ENCODE measurements at regions not wholly inside any gene's neighbourhood (a gene's known extent, or its start where the extent isn't known, plus 50 kb on each side); places are given as distances from the start of the nearest gene placed in this dataset.

DNA sequence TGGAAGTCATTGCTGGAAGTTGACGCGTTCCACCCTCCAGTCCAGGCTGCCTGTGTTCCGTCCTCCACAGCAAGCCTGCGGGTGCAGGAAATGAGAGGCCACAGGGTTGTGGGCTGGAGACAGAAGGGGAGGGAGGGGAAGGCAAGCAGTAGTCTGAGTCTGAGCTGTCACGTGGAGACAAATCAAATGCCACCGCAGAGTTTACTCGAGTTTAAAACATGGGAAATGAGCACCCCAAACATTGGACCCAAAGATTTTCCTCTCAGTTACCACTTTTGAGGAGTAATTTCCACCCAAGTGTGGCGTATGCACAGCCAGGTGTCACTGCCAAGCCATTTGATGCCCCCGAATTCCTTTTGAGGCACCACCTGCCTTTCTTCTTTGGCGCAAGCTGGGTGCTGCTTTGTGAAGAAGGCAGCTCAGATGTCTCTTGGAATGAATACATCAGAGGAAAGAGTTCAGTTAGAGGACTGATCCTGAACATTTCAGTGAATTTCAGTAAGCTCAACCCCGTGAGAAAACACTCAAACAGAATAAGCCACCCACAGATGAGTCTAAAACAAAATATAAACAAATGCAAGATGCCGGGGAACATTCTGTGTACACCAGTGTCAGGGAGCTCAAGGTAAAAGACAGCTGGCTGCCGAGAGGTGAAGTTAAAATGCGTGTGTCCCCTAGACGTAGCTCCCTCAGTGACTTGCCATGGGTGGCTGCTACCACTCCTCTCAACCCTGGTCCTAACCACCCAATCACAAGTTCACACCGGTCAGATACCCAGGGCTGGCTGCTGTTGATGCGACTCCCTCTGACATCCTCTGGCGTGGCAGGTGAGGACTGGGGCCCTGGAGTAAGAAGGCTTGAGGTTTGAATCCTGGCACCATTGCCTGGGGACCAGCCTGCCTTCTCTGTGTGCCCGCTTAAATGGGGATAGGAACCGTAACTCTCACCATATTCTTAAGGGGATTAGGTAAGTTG lies 203.8 kb downstream of the UACA start:
- H3K27ac ChIP-seq (ENCODE audit: low read depth, low read length): no peak overlapping the region
- no peak overlapping the region for H2AK5ac ChIP-seq (ENCODE audit: low read depth, low read length)
- 0 out of 2 replicates have a peak, but pooled peaks cover 3% of the 10 kb centered on the region for H3K79me1 ChIP-seq (ENCODE audit: low read depth, low read length)
- no peak overlapping the region for H3K56ac ChIP-seq (replicated peaks; ENCODE audit: insufficient read length, low read depth, low read length)
- no peak overlapping the region for H2BK120ac ChIP-seq (replicated peaks; ENCODE audit: low read depth, low read length)
- no peaks in the 10 kb centered on the region for H3K36me3 ChIP-seq (ENCODE audit: control insufficient read depth in 2 of 4, insufficient read depth in 4 of 4, low read length in 3 of 4)
- H2BK15ac ChIP-seq (ENCODE audit: low read length): peak overlapping the region; percentile 48; the same call in 1 of the 2 replicates
- peaks cover 0 to 4% (median 0%) of the 10 kb centered on the region in 4 experiments; a peak in 3 of 7 replicates for H3K4me1 ChIP-seq (replicated peaks in 1 of 4; ENCODE audit: control insufficient read depth in 3 of 4, insufficient read depth in 4 of 4, low read length in 3 of 4)
- no peak overlapping the region for H2BK20ac ChIP-seq (ENCODE audit: low read length)
- WGBS, 2 experiments (ENCODE audit: extremely low coverage in 1 of 2, insufficient coverage in 1 of 2, insufficient read length in 1 of 2, insufficient replicate concordance in 2 of 2, low coverage in 1 of 2, low lambda C conversion rate in 2 of 2, missing lambda C conversion rate in 1 of 2): 79% methylated on average over 20 of the region's 20 CpGs; no CpG with 5 or more reads in 1 of the 2 experiments
- H3K9ac ChIP-seq (replicated peaks in 1 of 4; ENCODE audit: extremely low read depth in 1 of 4, low read depth in 3 of 4, low read length in 3 of 4): no peak overlapping the region
- ChIA-PET POLR2A (ENCODE audit: partially characterized antibody) (interaction anchor here (1.3 kb wide), 1 partner anchor 8 kb away, joined by 4 read pairs; no protein-coding TSS in a partner anchor), CTCF (ENCODE audit: partially characterized antibody) (interaction anchor here (0.7 to 2.7 kb wide), 6 partner anchors 9 to 122 kb away, joined by 3 to 11 read pairs (median 3); no protein-coding TSS in a partner anchor)
- H3K79me2 ChIP-seq (ENCODE audit: control insufficient read depth in 1 of 2, insufficient read depth in 2 of 2, low read length in 2 of 2): no peaks in the 10 kb centered on the region
- H3K18ac ChIP-seq (ENCODE audit: extremely low read depth, low read length): no peak overlapping the region; the same call in 1 of the 2 replicates
- no peak overlapping the region; the same call in 1 of the 2 replicates for H2BK5ac ChIP-seq (ENCODE audit: low read depth, low read length)
- no peak overlapping the region for H3K23ac ChIP-seq (ENCODE audit: insufficient read length)
- H2AFZ ChIP-seq (ENCODE audit: low read length): no peak overlapping the region
- H2BK12ac ChIP-seq (ENCODE audit: low read depth, low read length): 0 out of 2 replicates have a peak overlapping the region, but pooled peaks have one; percentile 41
- H3K23me2 ChIP-seq (ENCODE audit: low read depth, low read length): peaks cover 7% of the 10 kb centered on the region; the same call in 1 of the 2 replicates
- no peaks in the 10 kb centered on the region; a peak in 1 of 7 replicates for H3K27me3 ChIP-seq (replicated peaks in 1 of 4; ENCODE audit: control insufficient read depth in 3 of 4, extremely low read depth in 1 of 4, insufficient read depth in 3 of 4, low read length in 3 of 4)
- H3K14ac ChIP-seq (ENCODE audit: insufficient read length): no peak overlapping the region
- peak overlapping the region; percentile 61 for H4K91ac ChIP-seq (replicated peaks; ENCODE audit: insufficient read length, low read length)
- H4K8ac ChIP-seq (ENCODE audit: extremely low read depth, insufficient read depth, low read length): no peak overlapping the region
- H3K9me3 ChIP-seq (ENCODE audit: insufficient read depth in 2 of 2, low read depth in 1 of 2, low read length in 1 of 2): no peaks in the 10 kb centered on the region
- no peak overlapping the region for H3K4me3 ChIP-seq (ENCODE audit: extremely low read depth in 1 of 4, insufficient read depth in 2 of 4, low read depth in 3 of 4, low read length in 4 of 4)
- H3K4me2 ChIP-seq (ENCODE audit: insufficient read depth in 1 of 2, low read depth in 2 of 2, low read length in 2 of 2): no peak overlapping the region
- no peak overlapping the region for H3K4ac ChIP-seq (replicated peaks; ENCODE audit: insufficient read length, low read depth, low read length)
- peaks cover 0 to 7% of the 10 kb centered on the region in 2 experiments for H4K20me1 ChIP-seq (replicated peaks in 1 of 2; ENCODE audit: control insufficient read depth in 1 of 2, insufficient read depth in 2 of 2, low read length in 2 of 2)
- DNase-seq (ENCODE audit: low read depth in 1 of 2, low spot score in 2 of 2) (peak in 1 of 2 experiments; percentile 37), FAIRE-seq (no peak)
- no peak overlapping the region for H4K5ac ChIP-seq (ENCODE audit: insufficient read length, low read depth, low read length)
- no peak for TF ChIP-seq ZNF274 (IDR thresholded peaks at IDR 0.05; ENCODE audit: borderline replicate concordance, extremely low read depth, low read length)
- TF ChIP-seq SIRT6 (IDR thresholded peaks at IDR 0.05; ENCODE audit: low read length): no peak
- TF ChIP-seq BRCA1 (IDR thresholded peaks at IDR 0.05; ENCODE audit: low read depth, low read length): no peak
- TF ChIP-seq PHF8 (conservative IDR thresholded peaks at IDR 0.05; ENCODE audit: low read depth, low read length): no peak
- no peak for TF ChIP-seq CBX5 (IDR thresholded peaks at IDR 0.05; ENCODE audit: low read depth, low read length)
- TF ChIP-seq KDM5A (IDR thresholded peaks at IDR 0.05; ENCODE audit: low read length): no peak
- TF ChIP-seq, protein P1, sequence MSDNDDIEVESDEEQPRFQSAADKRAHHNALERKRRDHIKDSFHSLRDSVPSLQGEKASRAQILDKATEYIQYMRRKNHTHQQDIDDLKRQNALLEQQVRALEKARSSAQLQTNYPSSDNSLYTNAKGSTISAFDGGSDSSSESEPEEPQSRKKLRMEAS (IDR thresholded peaks at IDR 0.05): no peak
- TF ChIP-seq SP4 (IDR thresholded peaks at IDR 0.05; ENCODE audit: low read length): no peak
- TF ChIP-seq MAFK (IDR thresholded peaks at IDR 0.05; ENCODE audit: low read depth, low read length): no peak
- no peak for TF ChIP-seq BACH1 (IDR thresholded peaks at IDR 0.05; ENCODE audit: low read length)
- no peak for TF ChIP-seq GTF2F1 (IDR thresholded peaks at IDR 0.05; ENCODE audit: borderline replicate concordance, low read depth, low read length)
- TF ChIP-seq NANOG (IDR thresholded peaks at IDR 0.05; ENCODE audit: insufficient read depth, low read depth, low read length, poor library complexity, severe bottlenecking): no peak

Data from H1 (cell line).